GM12878 (cell line): ENCODE measurements at regions not wholly inside any gene's neighbourhood (a gene's known extent, or its start where the extent isn't known, plus 50 kb on each side); places are given as distances from the start of the nearest gene placed in this dataset.

Experiments used
- ASH2L ChIP-seq: fragments of 300-600, 200-600 bp; sonication (generic); IDR thresholded peaks from 2 replicates; pipeline ENCODE4 v1.6.1; 2017; ENCODE audit warnings: low read depth, mild to moderate bottlenecking, borderline replicate concordance
- CBX3 ChIP-seq: fragments of 200-600 bp; sonication (generic); IDR thresholded peaks from 2 replicates; pipeline ENCODE4 v1.6.1; 2016; ENCODE audit warnings: low read depth, borderline replicate concordance
- CREM ChIP-seq: IDR thresholded peaks from 2 replicates; pipeline ENCODE4 v1.6.1; 2014; ENCODE audit warnings: antibody characterized with exemption, low read depth
- EGR1 ChIP-seq, 2 experiments: IDR thresholded peaks; 1 replicate in 1 of 2; 2 replicates in 1 of 2; pipeline ENCODE4 v1.6.1; 2011 to 2012; ENCODE audit warnings: low read depth in 2 of 2, low read length in 2 of 2, borderline replicate concordance in 1 of 2, mild to moderate bottlenecking in 1 of 2, moderate library complexity in 1 of 2
- EP300 ChIP-seq, 2 experiments: fragments of 150-350 bp in 1 of 2; IDR thresholded peaks; 2 replicates each; pipeline ENCODE4 v1.6.1; 2011 to 2012; ENCODE audit warnings: low read depth in 2 of 2, low read length in 2 of 2, borderline replicate concordance in 1 of 2, improper control_type of control experiment in 1 of 2, inconsistent platforms in 1 of 2; ENCODE audit not compliant: control insufficient read depth in 1 of 2
- FOS ChIP-seq: IDR thresholded peaks from 3 replicates; pipeline ENCODE4 v1.6.1; 2011; ENCODE audit warnings: borderline replicate concordance; ENCODE audit not compliant: insufficient read length; ENCODE audit errors: extremely low read depth
- NFYB ChIP-seq: IDR thresholded peaks from 2 replicates; pipeline ENCODE4 v1.6.1; 2011; ENCODE audit warnings: low read depth, mild to moderate bottlenecking, low read length, improper control_type of control experiment, moderate library complexity; ENCODE audit not compliant: insufficient read depth
- POLR2A ChIP-seq: IDR thresholded peaks from 2 replicates; pipeline ENCODE4 v1.6.1; 2011; ENCODE audit warnings: low read depth, mild to moderate bottlenecking, low read length
- SREBF1 ChIP-seq: IDR thresholded peaks from 2 replicates; pipeline ENCODE4 v1.6.1; 2012; ENCODE audit warnings: mild to moderate bottlenecking, low read length
- ZNF274 ChIP-seq: IDR thresholded peaks from one replicate; pipeline ENCODE4 v1.8.0; 2011; ENCODE audit not compliant: insufficient read length, insufficient read depth
- ZNF384 ChIP-seq: IDR thresholded peaks from 2 replicates; pipeline ENCODE4 v1.6.1; 2012; ENCODE audit warnings: low read depth, mild to moderate bottlenecking, low read length, improper control_type of control experiment, borderline replicate concordance
- TF ChIP-seq, protein P1 (sequence below), 3 experiments: IDR thresholded peaks in 2 of 3; conservative IDR thresholded peaks in 1 of 3; 2 replicates each; pipeline ENCODE4 v1.5.1; 2011; ENCODE audit warnings: low read depth in 3 of 3, low read length in 3 of 3, mild to moderate bottlenecking in 3 of 3, control low read depth in 2 of 3, moderate library complexity in 2 of 3, inconsistent platforms in 1 of 3, mixed read lengths in 1 of 3; ENCODE audit not compliant: control insufficient read depth in 2 of 3, insufficient read depth in 1 of 3; ENCODE audit errors: extremely low read depth in 1 of 3
- TF ChIP-seq, protein P2 (sequence below): IDR thresholded peaks from 2 replicates; pipeline ENCODE4 v1.6.1; 2012; ENCODE audit warnings: low read depth, low read length, improper control_type of control experiment

DNA sequence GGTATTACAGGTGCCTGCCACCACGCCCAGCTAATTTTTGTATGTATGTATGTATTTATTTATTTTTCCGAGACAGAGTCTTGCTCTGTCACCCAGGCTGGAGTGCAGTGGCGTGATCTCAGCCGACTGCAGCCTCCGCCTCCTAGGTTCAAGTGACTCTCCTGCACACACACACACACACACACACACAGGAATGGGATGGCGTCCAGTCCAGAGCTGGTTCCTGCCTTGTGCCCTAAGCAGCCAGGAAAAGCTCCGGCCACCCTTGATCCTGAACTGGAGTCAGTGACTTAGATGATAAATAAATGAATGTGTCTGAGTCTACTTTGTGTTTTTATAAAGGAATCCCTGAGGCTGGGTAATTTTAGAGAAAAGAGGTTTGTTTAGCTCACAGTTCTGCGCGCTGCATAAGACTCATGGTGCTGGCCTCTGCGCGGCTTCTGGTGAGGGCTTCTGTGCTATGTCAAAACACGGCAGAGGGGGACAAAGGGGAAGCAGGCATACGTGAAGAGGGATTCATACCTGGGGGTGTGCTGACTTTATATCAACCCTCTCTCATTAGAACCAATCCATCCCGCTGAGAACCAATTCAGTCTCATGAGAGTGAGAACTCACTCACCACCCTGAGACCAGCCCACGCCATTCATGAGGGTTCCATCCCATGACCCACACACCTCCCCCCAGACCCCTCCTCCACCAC lies 59.7 kb upstream of the PHLPP1 start:
- TF ChIP-seq POLR2A: no peak
- no peak for TF ChIP-seq EP300 (IDR thresholded peaks at IDR 0.05; ENCODE audit: borderline replicate concordance in 1 of 2, control insufficient read depth in 1 of 2, low read depth in 2 of 2, low read length in 2 of 2)
- TF ChIP-seq ZNF384: no peak
- no peak for TF ChIP-seq CBX3
- no peak for TF ChIP-seq FOS
- no peak for TF ChIP-seq NFYB
- TF ChIP-seq, protein P1, sequence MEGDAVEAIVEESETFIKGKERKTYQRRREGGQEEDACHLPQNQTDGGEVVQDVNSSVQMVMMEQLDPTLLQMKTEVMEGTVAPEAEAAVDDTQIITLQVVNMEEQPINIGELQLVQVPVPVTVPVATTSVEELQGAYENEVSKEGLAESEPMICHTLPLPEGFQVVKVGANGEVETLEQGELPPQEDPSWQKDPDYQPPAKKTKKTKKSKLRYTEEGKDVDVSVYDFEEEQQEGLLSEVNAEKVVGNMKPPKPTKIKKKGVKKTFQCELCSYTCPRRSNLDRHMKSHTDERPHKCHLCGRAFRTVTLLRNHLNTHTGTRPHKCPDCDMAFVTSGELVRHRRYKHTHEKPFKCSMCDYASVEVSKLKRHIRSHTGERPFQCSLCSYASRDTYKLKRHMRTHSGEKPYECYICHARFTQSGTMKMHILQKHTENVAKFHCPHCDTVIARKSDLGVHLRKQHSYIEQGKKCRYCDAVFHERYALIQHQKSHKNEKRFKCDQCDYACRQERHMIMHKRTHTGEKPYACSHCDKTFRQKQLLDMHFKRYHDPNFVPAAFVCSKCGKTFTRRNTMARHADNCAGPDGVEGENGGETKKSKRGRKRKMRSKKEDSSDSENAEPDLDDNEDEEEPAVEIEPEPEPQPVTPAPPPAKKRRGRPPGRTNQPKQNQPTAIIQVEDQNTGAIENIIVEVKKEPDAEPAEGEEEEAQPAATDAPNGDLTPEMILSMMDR (IDR thresholded peaks at IDR 0.05 in 2 of 3, conservative IDR thresholded peaks at IDR 0.05 in 1 of 3; ENCODE audit: control insufficient read depth in 2 of 3, extremely low read depth in 1 of 3, insufficient read depth in 1 of 3, low read depth in 3 of 3, low read length in 3 of 3): no peak
- TF ChIP-seq EGR1 (IDR thresholded peaks at IDR 0.05; ENCODE audit: borderline replicate concordance in 1 of 2, low read depth in 2 of 2, low read length in 2 of 2): no peak
- TF ChIP-seq ZNF274: no peak
- TF ChIP-seq SREBF1: no peak
- TF ChIP-seq CREM: no peak
- no peak for TF ChIP-seq ASH2L
- TF ChIP-seq, protein P2, sequence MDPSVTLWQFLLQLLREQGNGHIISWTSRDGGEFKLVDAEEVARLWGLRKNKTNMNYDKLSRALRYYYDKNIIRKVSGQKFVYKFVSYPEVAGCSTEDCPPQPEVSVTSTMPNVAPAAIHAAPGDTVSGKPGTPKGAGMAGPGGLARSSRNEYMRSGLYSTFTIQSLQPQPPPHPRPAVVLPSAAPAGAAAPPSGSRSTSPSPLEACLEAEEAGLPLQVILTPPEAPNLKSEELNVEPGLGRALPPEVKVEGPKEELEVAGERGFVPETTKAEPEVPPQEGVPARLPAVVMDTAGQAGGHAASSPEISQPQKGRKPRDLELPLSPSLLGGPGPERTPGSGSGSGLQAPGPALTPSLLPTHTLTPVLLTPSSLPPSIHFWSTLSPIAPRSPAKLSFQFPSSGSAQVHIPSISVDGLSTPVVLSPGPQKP: no peak
